ENCODE measurements at regions not wholly inside any gene's neighbourhood (a gene's known extent, or its start where the extent isn't known, plus 50 kb on each side); places are given as distances from the start of the nearest gene placed in this dataset.

GRCh38 chr10:53430974-53431373 lies 658.4 kb upstream of the MBL2 start:
- Mint-ChIP-seq H3K27ac (no peak overlapping the region), H3K9me3 (peaks cover 6% of the 10 kb centered on the region), H3K27me3 (ENCODE audit: insufficient read depth) (no peaks in the 10 kb centered on the region), H3K4me3 (no peak overlapping the region), H3K4me1 (peaks cover 2% of the 10 kb centered on the region), H3K36me3 (ENCODE audit: low read depth) (no peaks in the 10 kb centered on the region)
- no peak for TF ChIP-seq CTCF (conservative IDR thresholded peaks at IDR 0.05)
- Histone ChIP-seq H3K36me3 (ENCODE audit: control insufficient read depth, insufficient read depth, low read length) (no peaks in the 10 kb centered on the region), H3K9me3 (ENCODE audit: control insufficient read depth, low read length) (peaks cover 16% of the 10 kb centered on the region), H3K9ac (ENCODE audit: extremely low read depth, low read length, poor library complexity, severe bottlenecking) (no peak overlapping the region), H3K4me3 (ENCODE audit: low read length) (no peak overlapping the region), H3K4me1 (ENCODE audit: control insufficient read depth, insufficient read depth, low read length) (no peaks in the 10 kb centered on the region), H3K27me3 (ENCODE audit: control insufficient read depth, insufficient read depth, low read length, poor library complexity, severe bottlenecking) (no peaks in the 10 kb centered on the region), H3K27ac (ENCODE audit: low read depth, low read length) (no peak overlapping the region)
- WGBS, 2 experiments (ENCODE audit: insufficient coverage in 1 of 2, insufficient read length in 1 of 2): 93 to 100% methylated on average over 1 to 3 of the region's 4 CpGs
- no peak for DNase-seq

- Histone ChIP-seq H3K27ac (ENCODE audit: low read depth, low read length) (no peak overlapping the region), H3K36me3 (ENCODE audit: control insufficient read depth, insufficient read depth, low read length) (no peaks in the 10 kb centered on the region), H3K9me3 (ENCODE audit: control insufficient read depth, low read length) (peaks cover 19% of the 10 kb centered on the region), H3K4me1 (ENCODE audit: control insufficient read depth, insufficient read depth, low read length) (no peaks in the 10 kb centered on the region), H3K9ac (ENCODE audit: extremely low read depth, low read length, poor library complexity, severe bottlenecking) (no peak overlapping the region), H3K4me3 (ENCODE audit: low read length) (no peak overlapping the region), H3K27me3 (ENCODE audit: control insufficient read depth, insufficient read depth, low read length, poor library complexity, severe bottlenecking) (no peaks in the 10 kb centered on the region)
- H3K9me3 Mint-ChIP-seq: peaks cover 11% of the 10 kb centered on the region
- no peak for DNase-seq
- TF ChIP-seq CTCF (conservative IDR thresholded peaks at IDR 0.05): no peak
- WGBS, 2 experiments (ENCODE audit: insufficient coverage in 1 of 2, insufficient read length in 1 of 2): 61% methylated on average over 2 of the region's 2 CpGs; no CpG with 5 or more reads in 1 of the 2 experiments
- H3K4me3 Mint-ChIP-seq: no peak overlapping the region
- H3K27ac Mint-ChIP-seq: no peak overlapping the region
- H3K27me3 Mint-ChIP-seq (ENCODE audit: insufficient read depth): no peaks in the 10 kb centered on the region
- H3K36me3 Mint-ChIP-seq (ENCODE audit: low read depth): no peaks in the 10 kb centered on the region
- peaks cover 2% of the 10 kb centered on the region for H3K4me1 Mint-ChIP-seq
These were observed 657.7 kb upstream of the MBL2 start for GRCh38 chr10:53430127-53430891.

- H3K36me3 Mint-ChIP-seq (ENCODE audit: low read depth): peaks cover 4% of the 10 kb centered on the region
- peak; percentile 45 for DNase-seq
- H3K9me3 ChIP-seq (ENCODE audit: control insufficient read depth, low read length): peaks cover 43% of the 10 kb centered on the region
- H3K9me3 Mint-ChIP-seq: peaks cover 27% of the 10 kb centered on the region
- H3K4me3 ChIP-seq (ENCODE audit: low read length): no peak overlapping the region
- H3K27ac Mint-ChIP-seq: no peak overlapping the region
- H3K27me3 Mint-ChIP-seq (ENCODE audit: insufficient read depth): no peaks in the 10 kb centered on the region
- H3K27me3 ChIP-seq (ENCODE audit: control insufficient read depth, insufficient read depth, low read length, poor library complexity, severe bottlenecking): no peaks in the 10 kb centered on the region
- peak; percentile 58 for TF ChIP-seq CTCF (conservative IDR thresholded peaks at IDR 0.05)
- H3K27ac ChIP-seq (ENCODE audit: low read depth, low read length): peak overlapping the region; percentile 36
- no peak overlapping the region for H3K4me3 Mint-ChIP-seq
- H3K36me3 ChIP-seq (ENCODE audit: control insufficient read depth, insufficient read depth, low read length): no peaks in the 10 kb centered on the region
- WGBS, 2 experiments (ENCODE audit: insufficient coverage in 1 of 2, insufficient read length in 1 of 2): 73 to 88% methylated on average over 3 to 5 of the region's 5 CpGs
- peaks cover 4% of the 10 kb centered on the region for H3K4me1 Mint-ChIP-seq
- H3K9ac ChIP-seq (ENCODE audit: extremely low read depth, low read length, poor library complexity, severe bottlenecking): no peak overlapping the region
- no peaks in the 10 kb centered on the region for H3K4me1 ChIP-seq (ENCODE audit: control insufficient read depth, insufficient read depth, low read length)
These were observed 649.8 kb upstream of the MBL2 start for GRCh38 chr10:53422223-53422888.

All from endodermal cell (in vitro differentiated cells).